ENCODE measurements at regions not wholly inside any gene's neighbourhood (a gene's known extent, or its start where the extent isn't known, plus 50 kb on each side); places are given as distances from the start of the nearest gene placed in this dataset.

GRCh38 chr2:193253014-193253530 is 1058.3 kb upstream of the TMEFF2 start:
- no peak overlapping the region for H3K27ac ChIP-seq (ENCODE audit: insufficient read depth, low read depth, low read length)
- POLR2A ChIA-PET, result no interaction called here
- FAIRE-seq, result no peak

More at GRCh38 chr2:193253014-193253530, 1058.3 kb upstream of the TMEFF2 start:
- no peaks in the 10 kb centered on the region for H4K20me1 ChIP-seq (replicated peaks; ENCODE audit: control insufficient read depth, extremely low read depth, insufficient read depth, low read length)
- H3K9me1 ChIP-seq (replicated peaks; ENCODE audit: control insufficient read depth, extremely low read depth, insufficient read depth, low read length), result no peaks in the 10 kb centered on the region
- no peak overlapping the region for H3K9ac ChIP-seq (replicated peaks; ENCODE audit: extremely low read depth, insufficient read depth, low read length)
- H3K36me3 ChIP-seq (ENCODE audit: control insufficient read depth in 2 of 2, extremely low read depth in 1 of 2, insufficient read depth in 2 of 2, low read length in 2 of 2), result no peaks in the 10 kb centered on the region
- no peak for TF ChIP-seq FOS (IDR thresholded peaks at IDR 0.05; ENCODE audit: borderline replicate concordance, insufficient read depth, low read length)
- TF ChIP-seq MYC (IDR thresholded peaks at IDR 0.05; ENCODE audit: low read depth, low read length), result no peak
- TF ChIP-seq JUN (IDR thresholded peaks at IDR 0.05; ENCODE audit: borderline replicate concordance, insufficient read depth, insufficient read length, low read depth), result no peak
- no peak for TF ChIP-seq EZH2 (IDR thresholded peaks at IDR 0.05; ENCODE audit: borderline replicate concordance, low read depth, low read length, severe bottlenecking)
- TF ChIP-seq POLR2A (IDR thresholded peaks at IDR 0.05; ENCODE audit: low read depth, low read length), result no peak
- no peak for TF ChIP-seq CTCF (IDR thresholded peaks at IDR 0.05; ENCODE audit: extremely low read depth in 1 of 2, insufficient read depth in 1 of 2, low read depth in 1 of 2, low read length in 2 of 2)
- no peak for TF ChIP-seq GATA2 (IDR thresholded peaks at IDR 0.05; ENCODE audit: insufficient read depth, insufficient read length, low read depth, low read length)
- TF ChIP-seq, protein P1, sequence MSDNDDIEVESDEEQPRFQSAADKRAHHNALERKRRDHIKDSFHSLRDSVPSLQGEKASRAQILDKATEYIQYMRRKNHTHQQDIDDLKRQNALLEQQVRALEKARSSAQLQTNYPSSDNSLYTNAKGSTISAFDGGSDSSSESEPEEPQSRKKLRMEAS (IDR thresholded peaks at IDR 0.05; ENCODE audit: insufficient read depth, insufficient read length), result no peak
- TF ChIP-seq POLR2AphosphoS5 (IDR thresholded peaks at IDR 0.05; ENCODE audit: insufficient read depth, low read depth, low read length), result no peak
- dilution Hi-C loops (cut with MboI; ENCODE audit: extremely low pct_ligation_motif_present, low sequenced_read_pairs), result no loop called here
- H3K4me1 ChIP-seq (ENCODE audit: control insufficient read depth, extremely low read depth, insufficient read depth, low read length), result no peaks in the 10 kb centered on the region
- H3K4me2 ChIP-seq (ENCODE audit: insufficient read depth, low read length), result no peak overlapping the region
- DNase-seq (ENCODE audit: low read depth, low spot score), result no peak
- H3K79me2 ChIP-seq (ENCODE audit: control insufficient read depth, insufficient read depth, low read length), result no peaks in the 10 kb centered on the region
- intact Hi-C loops (cut with micrococcal nuclease), result no loop called here
- BruUV-seq (replicated peaks), result no TSS peak
- CTCF ChIA-PET, result no interaction called here
- no peak overlapping the region for H3K4me3 ChIP-seq (replicated peaks in 1 of 3; ENCODE audit: insufficient read depth in 1 of 3, low read depth in 1 of 3, low read length in 3 of 3)
- H3K9me3 ChIP-seq (replicated peaks; ENCODE audit: control insufficient read depth, insufficient read depth, low read length), result no peaks in the 10 kb centered on the region
- no peak overlapping the region for H2AFZ ChIP-seq (ENCODE audit: low read depth, low read length)
- no peaks in the 10 kb centered on the region for H3K27me3 ChIP-seq (ENCODE audit: control insufficient read depth in 2 of 2, insufficient read depth in 2 of 2, low read length in 2 of 2)

Measured in endothelial cell of umbilical vein (primary cell).